Kidney (tissue), 13 donors: ENCODE measurements at regions not wholly inside any gene's neighbourhood (a gene's known extent, or its start where the extent isn't known, plus 50 kb on each side); places are given as distances from the start of the nearest gene placed in this dataset.
A peak's percentile ranks its signal among the peaks of the same experiment; 100 is the strongest.

Experiments
- DNase-seq, 5 donors: peaks; one replicate each; pipeline ENCODE4 v3.0.0-alpha.2; 2013 to 2020
- FAIRE-seq: peaks from 2 replicates; lab custom pipeline; 2012; peaks lifted over from hg19 to GRCh38; lab: Jason Lieb, UNC
- H3K27ac ChIP-seq, 2 donors: one replicate each; pipeline ENCODE4 v1.7.0; 2013; ENCODE audit warnings: low read depth in 2 of 2, low read length in 2 of 2, inconsistent platforms in 1 of 2
- H3K27me3 ChIP-seq: one replicate; pipeline ENCODE4 v1.7.1; 2013; ENCODE audit warnings: low read length, inconsistent platforms; ENCODE audit not compliant: control insufficient read depth, insufficient read depth
- H3K36me3 ChIP-seq, 3 donors: one replicate each; pipeline versions ENCODE4 v1.7.0 to v1.7.1; 2013; ENCODE audit warnings: low read length in 3 of 3, control low read depth in 1 of 3, inconsistent platforms in 1 of 3; ENCODE audit not compliant: insufficient read depth in 3 of 3, control insufficient read depth in 2 of 3
- H3K4me1 ChIP-seq, 3 donors: one replicate each; pipeline versions ENCODE4 v1.7.0 to v1.7.1; 2013; ENCODE audit warnings: low read length in 3 of 3, inconsistent platforms in 1 of 3, low read depth in 1 of 3; ENCODE audit not compliant: control insufficient read depth in 2 of 3, insufficient read depth in 2 of 3
- H3K4me3 ChIP-seq, 3 donors: one replicate each; pipeline versions ENCODE4 v1.7.0 to v1.8.1; 2013; ENCODE audit warnings: low read length in 3 of 3, control low read depth in 1 of 3, inconsistent platforms in 1 of 3
- H3K9ac ChIP-seq, 3 donors: one replicate each; pipeline versions ENCODE4 v1.7.0 to v1.7.1; 2013; ENCODE audit warnings: low read length in 3 of 3, control low read depth in 1 of 3, inconsistent platforms in 1 of 3
- H3K9me3 ChIP-seq, 3 donors: one replicate each; pipeline versions ENCODE4 v1.7.0 to v1.7.1; 2013; ENCODE audit warnings: low read length in 3 of 3, control low read depth in 1 of 3, inconsistent platforms in 1 of 3; ENCODE audit not compliant: control insufficient read depth in 2 of 3, insufficient read depth in 1 of 3
- CTCF ChIP-seq: IDR thresholded peaks from 3 replicates; pipeline ENCODE4 v1.5.1; 2012; ENCODE audit warnings: mild to moderate bottlenecking, moderate library complexity, borderline replicate concordance; ENCODE audit not compliant: insufficient read depth; ENCODE audit errors: extremely low read depth
- intact Hi-C: fragments of 100-400 bp; cut with DNase I; formaldehyde crosslinking; loops from one replicate; pipeline ENCODE4 v1.11.1; 2022
- donor health status: control.
- donor health status: control.
- donor health status: control.
- donor health status: control.
- donor health status: control.
- donor health status: DM: yes; HTN: yes; CAD: no.
- donor health status: Normal renal cell carcinoma (clear cell type).

GRCh38 chr7:97667359-97667758 is 64.5 kb upstream of the TAC1 start:
- Histone ChIP-seq H3K27ac (no peak overlapping the region), H3K9ac (no peak overlapping the region), H3K27me3 (no peaks in the 10 kb centered on the region), H3K9me3 (no peaks in the 10 kb centered on the region), H3K36me3 (no peaks in the 10 kb centered on the region), H3K4me1 (no peaks in the 10 kb centered on the region), H3K4me3 (no peak overlapping the region)
- DNase-seq = peak in 2 of 5 donors; percentile 7 to 23
- intact Hi-C loops = no loop called here
- FAIRE-seq = no peak
- TF ChIP-seq CTCF = no peak

GRCh38 chr7:97671571-97671970 is 60.3 kb upstream of the TAC1 start:
- no peak for FAIRE-seq
- no peak overlapping the region for H3K9ac ChIP-seq
- no peaks in the 10 kb centered on the region for H3K9me3 ChIP-seq
- H3K36me3 ChIP-seq = no peaks in the 10 kb centered on the region
- H3K4me3 ChIP-seq = no peak overlapping the region
- no peak overlapping the region for H3K27ac ChIP-seq
- intact Hi-C loops = no loop called here
- no peak for TF ChIP-seq CTCF
- no peaks in the 10 kb centered on the region for H3K27me3 ChIP-seq
- DNase-seq = no peak
- H3K4me1 ChIP-seq = no peaks in the 10 kb centered on the region

- no peaks in the 10 kb centered on the region for H3K36me3 ChIP-seq
- H3K4me3 ChIP-seq = no peak overlapping the region
- TF ChIP-seq CTCF = no peak
- no peak for DNase-seq
- intact Hi-C loops = no loop called here
- no peak overlapping the region for H3K27ac ChIP-seq
- FAIRE-seq = no peak
- no peaks in the 10 kb centered on the region for H3K9me3 ChIP-seq
- no peaks in the 10 kb centered on the region for H3K27me3 ChIP-seq
- no peak overlapping the region for H3K9ac ChIP-seq
- no peaks in the 10 kb centered on the region for H3K4me1 ChIP-seq
These were observed 51.3 kb upstream of the TAC1 start for GRCh38 chr7:97680622-97681021.
